ENCODE measurements at regions not wholly inside any gene's neighbourhood (a gene's known extent, or its start where the extent isn't known, plus 50 kb on each side); places are given as distances from the start of the nearest gene placed in this dataset.

- Histone ChIP-seq H3K9me3 (no peaks in the 10 kb centered on the region), H3K4me1 (no peaks in the 10 kb centered on the region), H3K27ac (no peak overlapping the region), H3K27me3 (no peaks in the 10 kb centered on the region), H3K36me3 (no peaks in the 10 kb centered on the region), H3K4me3 (no peak overlapping the region)
- FAIRE-seq = no peak
- intact Hi-C loops (cut with DNase I) = no loop called here
- ATAC-seq = no peak
- 89% methylated on average over 9 of the region's 9 CpGs for WGBS, 2 donors
- DNase-seq = no peak
- no peak for TF ChIP-seq CTCF (IDR thresholded peaks at IDR 0.05)
These were observed 1154.0 kb upstream of the CELF2 start for GRCh38 chr10:9863559-9864121.

GRCh38 chr10:9868499-9868898, 1149.2 kb upstream of the CELF2 start:
- DNase-seq (peak in 2 of 6 donors; percentile 21 to 28), FAIRE-seq (no peak), ATAC-seq (peak; percentile 64 to 79 (median 73))
- 25 to 31% methylated on average over 2 of the region's 2 CpGs for WGBS, 2 donors
- Histone ChIP-seq H3K4me3 (no peak overlapping the region), H3K4me1 (no peaks in the 10 kb centered on the region), H3K9me3 (no peaks in the 10 kb centered on the region), H3K27ac (no peak overlapping the region), H3K27me3 (no peaks in the 10 kb centered on the region), H3K36me3 (no peaks in the 10 kb centered on the region)
- no peak for TF ChIP-seq CTCF (IDR thresholded peaks at IDR 0.05)
- intact Hi-C loops (cut with DNase I) = no loop called here

GRCh38 chr10:9869205-9869604, 1148.5 kb upstream of the CELF2 start:
- intact Hi-C loops (cut with DNase I) = no loop called here
- H3K27ac ChIP-seq = no peak overlapping the region
- no peak overlapping the region for H3K4me3 ChIP-seq
- H3K36me3 ChIP-seq = no peaks in the 10 kb centered on the region
- H3K4me1 ChIP-seq = no peaks in the 10 kb centered on the region
- H3K9me3 ChIP-seq = no peaks in the 10 kb centered on the region
- FAIRE-seq (no peak), DNase-seq (no peak), ATAC-seq (no peak)
- TF ChIP-seq CTCF (IDR thresholded peaks at IDR 0.05) = no peak
- WGBS, 2 donors = 82 to 86% methylated on average over 2 of the region's 2 CpGs
- H3K27me3 ChIP-seq = no peaks in the 10 kb centered on the region

DNA sequence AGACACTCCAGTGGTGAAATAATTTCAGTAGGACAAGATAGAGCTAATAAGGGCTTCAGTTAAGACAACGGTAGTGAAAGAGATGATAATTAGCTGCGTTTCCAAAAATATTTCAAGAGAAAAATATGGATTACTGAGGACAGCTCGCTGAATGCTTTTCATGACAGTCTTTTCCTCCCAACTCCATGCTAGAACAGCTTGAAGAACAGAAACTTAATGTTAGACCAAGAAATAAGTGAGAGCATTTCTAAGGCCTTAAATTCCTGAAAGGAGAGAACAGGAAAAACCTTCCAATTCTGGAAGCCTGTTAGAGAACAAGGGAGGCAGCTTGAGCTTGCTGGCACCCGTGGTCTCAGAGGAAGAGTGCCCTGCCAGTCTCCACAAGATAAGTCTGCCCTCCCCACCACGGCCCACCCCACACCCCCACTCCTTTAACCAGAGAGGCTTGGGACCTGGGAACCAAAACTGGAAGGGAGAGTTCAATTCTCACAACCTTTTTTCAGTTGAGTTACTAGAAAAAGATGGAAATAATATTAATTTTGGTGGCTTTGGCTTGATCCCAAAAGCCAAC, 1148.0 kb upstream of the CELF2 start:
- Histone ChIP-seq H3K36me3 (no peaks in the 10 kb centered on the region), H3K27me3 (no peaks in the 10 kb centered on the region), H3K4me3 (no peak overlapping the region), H3K4me1 (no peaks in the 10 kb centered on the region), H3K9me3 (no peaks in the 10 kb centered on the region), H3K27ac (no peak overlapping the region)
- FAIRE-seq = no peak
- peak in 1 of 6 donors; percentile 9 for DNase-seq
- no peak for TF ChIP-seq CTCF (IDR thresholded peaks at IDR 0.05)
- WGBS, 2 donors = 58 to 63% methylated on average over 5 of the region's 5 CpGs
- no peak for ATAC-seq
- intact Hi-C loops (cut with DNase I) = no loop called here

DNA sequence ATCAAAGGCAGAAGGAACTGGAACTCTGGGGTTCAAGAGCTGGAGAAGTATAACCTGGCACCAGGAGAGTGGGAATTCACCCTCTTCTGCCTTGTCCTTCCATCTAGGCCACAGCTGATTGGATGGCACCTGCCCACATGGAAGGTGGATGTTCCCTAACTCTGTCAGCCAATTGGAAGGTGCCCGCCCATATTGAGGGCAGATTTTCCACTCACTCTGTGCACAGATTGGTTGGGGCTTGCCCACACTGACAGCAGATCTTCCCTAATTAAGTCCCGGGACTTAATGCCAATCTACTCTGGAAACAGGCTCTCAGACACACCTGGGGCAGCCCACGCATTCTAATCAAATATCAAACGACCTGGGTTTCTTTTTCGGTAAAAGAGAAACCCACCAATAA, 1142.3 kb upstream of the CELF2 start:
- no peak overlapping the region for H3K27ac ChIP-seq
- no peak overlapping the region for H3K4me3 ChIP-seq
- TF ChIP-seq CTCF (IDR thresholded peaks at IDR 0.05) = no peak
- no peaks in the 10 kb centered on the region for H3K9me3 ChIP-seq
- intact Hi-C loops (cut with DNase I) = no loop called here
- DNase-seq (no peak), FAIRE-seq (no peak), ATAC-seq (no peak)
- H3K27me3 ChIP-seq = no peaks in the 10 kb centered on the region
- 81% methylated on average over 5 of the region's 5 CpGs for WGBS, 2 donors
- H3K4me1 ChIP-seq = no peaks in the 10 kb centered on the region
- H3K36me3 ChIP-seq = no peaks in the 10 kb centered on the region
